ENCODE measurements at regions not wholly inside any gene's neighbourhood (a gene's known extent, or its start where the extent isn't known, plus 50 kb on each side); places are given as distances from the start of the nearest gene placed in this dataset.

DNA sequence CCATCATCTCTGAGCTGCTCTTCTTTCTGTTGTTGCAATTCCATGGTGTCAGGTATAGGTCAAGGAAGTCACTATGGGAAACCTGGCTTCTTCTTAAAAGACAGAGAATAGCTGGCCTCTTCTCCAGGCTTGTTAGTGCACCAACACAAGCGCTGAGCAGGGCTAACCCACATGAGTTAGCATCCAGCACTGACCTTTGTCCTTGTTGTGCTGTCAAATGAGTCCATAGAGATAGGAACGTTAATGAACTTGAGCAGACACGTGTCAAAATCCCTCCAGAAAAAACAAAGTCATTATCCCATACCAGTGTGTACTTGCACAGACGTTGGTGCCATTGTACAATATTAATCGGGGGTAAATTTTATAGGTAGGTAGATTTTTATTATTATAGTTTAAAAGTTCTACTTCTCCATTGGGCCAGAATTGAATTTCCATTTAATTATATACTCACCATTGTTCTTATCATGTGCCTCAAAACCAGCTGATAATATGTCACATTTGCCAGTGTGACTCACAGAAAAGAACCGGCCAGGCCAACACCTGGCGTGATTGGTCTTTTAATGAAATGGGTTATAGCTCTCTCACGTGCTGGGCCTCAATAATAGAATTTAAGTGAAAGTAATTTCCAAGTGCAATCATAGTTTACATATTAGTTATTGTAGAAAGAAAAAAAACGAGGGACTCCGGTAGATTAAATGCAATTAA is 468.8 kb upstream of the MGMT start:
- no peak for TF ChIP-seq EZH2 (IDR thresholded peaks at IDR 0.05; ENCODE audit: borderline replicate concordance, low read length)
- TF ChIP-seq, protein P1, sequence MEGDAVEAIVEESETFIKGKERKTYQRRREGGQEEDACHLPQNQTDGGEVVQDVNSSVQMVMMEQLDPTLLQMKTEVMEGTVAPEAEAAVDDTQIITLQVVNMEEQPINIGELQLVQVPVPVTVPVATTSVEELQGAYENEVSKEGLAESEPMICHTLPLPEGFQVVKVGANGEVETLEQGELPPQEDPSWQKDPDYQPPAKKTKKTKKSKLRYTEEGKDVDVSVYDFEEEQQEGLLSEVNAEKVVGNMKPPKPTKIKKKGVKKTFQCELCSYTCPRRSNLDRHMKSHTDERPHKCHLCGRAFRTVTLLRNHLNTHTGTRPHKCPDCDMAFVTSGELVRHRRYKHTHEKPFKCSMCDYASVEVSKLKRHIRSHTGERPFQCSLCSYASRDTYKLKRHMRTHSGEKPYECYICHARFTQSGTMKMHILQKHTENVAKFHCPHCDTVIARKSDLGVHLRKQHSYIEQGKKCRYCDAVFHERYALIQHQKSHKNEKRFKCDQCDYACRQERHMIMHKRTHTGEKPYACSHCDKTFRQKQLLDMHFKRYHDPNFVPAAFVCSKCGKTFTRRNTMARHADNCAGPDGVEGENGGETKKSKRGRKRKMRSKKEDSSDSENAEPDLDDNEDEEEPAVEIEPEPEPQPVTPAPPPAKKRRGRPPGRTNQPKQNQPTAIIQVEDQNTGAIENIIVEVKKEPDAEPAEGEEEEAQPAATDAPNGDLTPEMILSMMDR (conservative IDR thresholded peaks at IDR 0.05 in 1 of 2, IDR thresholded peaks at IDR 0.05 in 1 of 2; ENCODE audit: extremely low read depth in 1 of 2, insufficient read depth in 1 of 2, low read depth in 1 of 2, low read length in 2 of 2): no peak

Data from mammary epithelial cell (primary cell).